GM12878 (cell line): ENCODE measurements at regions not wholly inside any gene's neighbourhood (a gene's known extent, or its start where the extent isn't known, plus 50 kb on each side); places are given as distances from the start of the nearest gene placed in this dataset.

Source experiments
- EGR1 ChIP-seq, 2 experiments: IDR thresholded peaks; 1 replicate in 1 of 2; 2 replicates in 1 of 2; pipeline ENCODE4 v1.6.1; 2011 to 2012; ENCODE audit warnings: low read depth in 2 of 2, low read length in 2 of 2, borderline replicate concordance in 1 of 2, mild to moderate bottlenecking in 1 of 2, moderate library complexity in 1 of 2
- GABPA ChIP-seq: IDR thresholded peaks from 2 replicates; pipeline ENCODE4 v1.6.1; 2014; ENCODE audit warnings: antibody characterized with exemption, low read depth, mild to moderate bottlenecking, inconsistent platforms
- KDM1A ChIP-seq: fragments of 200-600 bp; sonication (generic); IDR thresholded peaks from 2 replicates; pipeline ENCODE4 v1.6.1; 2016; ENCODE audit warnings: borderline replicate concordance
- MEF2B ChIP-seq: fragments of 450-650 bp; IDR thresholded peaks from 2 replicates; pipeline ENCODE4 v1.6.1; 2018; ENCODE audit warnings: mild to moderate bottlenecking, moderate library complexity; ENCODE audit not compliant: partially characterized antibody, poor library complexity, severe bottlenecking
- NFYA ChIP-seq: IDR thresholded peaks from 2 replicates; pipeline ENCODE4 v1.6.1; 2011; ENCODE audit warnings: low read depth, mild to moderate bottlenecking, low read length, improper control_type of control experiment, borderline replicate concordance
- POLR2A ChIP-seq: IDR thresholded peaks from 2 replicates; pipeline ENCODE4 v1.6.1; 2011; ENCODE audit warnings: low read depth, mild to moderate bottlenecking, low read length
- SIN3A ChIP-seq: IDR thresholded peaks from 2 replicates; pipeline ENCODE4 v1.6.1; 2012; ENCODE audit warnings: low read depth, low read length, improper control_type of control experiment
- SMC3 ChIP-seq: IDR thresholded peaks from 2 replicates; pipeline ENCODE4 v1.6.1; 2011; ENCODE audit warnings: low read length, improper control_type of control experiment, borderline replicate concordance
- TAF1 ChIP-seq: IDR thresholded peaks from 2 replicates; pipeline ENCODE4 v1.6.1; 2011; ENCODE audit warnings: mild to moderate bottlenecking, low read depth, low read length, borderline replicate concordance
- TCF12 ChIP-seq: IDR thresholded peaks from 2 replicates; pipeline ENCODE4 v1.6.1; 2011; ENCODE audit warnings: low read depth, mild to moderate bottlenecking, low read length
- ZNF207 ChIP-seq: fragments of 450-650 bp; IDR thresholded peaks from 2 replicates; pipeline ENCODE4 v1.6.1; 2014; ENCODE audit warnings: antibody characterized with exemption, mild to moderate bottlenecking, borderline replicate concordance
- TF ChIP-seq, protein P1 (sequence below): IDR thresholded peaks from 2 replicates; pipeline ENCODE4 v1.6.1; 2011; ENCODE audit warnings: mild to moderate bottlenecking, low read depth, low read length, moderate library complexity; ENCODE audit not compliant: insufficient replicate concordance
- TF ChIP-seq, protein P2 (sequence below), 3 experiments: IDR thresholded peaks in 2 of 3; conservative IDR thresholded peaks in 1 of 3; 2 replicates each; pipeline ENCODE4 v1.5.1; 2011; ENCODE audit warnings: low read depth in 3 of 3, low read length in 3 of 3, mild to moderate bottlenecking in 3 of 3, control low read depth in 2 of 3, moderate library complexity in 2 of 3, inconsistent platforms in 1 of 3, mixed read lengths in 1 of 3; ENCODE audit not compliant: control insufficient read depth in 2 of 3, insufficient read depth in 1 of 3; ENCODE audit errors: extremely low read depth in 1 of 3
- TF ChIP-seq, protein P3 (sequence below): IDR thresholded peaks from 2 replicates; pipeline ENCODE4 v1.6.1; 2012; ENCODE audit warnings: low read depth, low read length, improper control_type of control experiment

DNA sequence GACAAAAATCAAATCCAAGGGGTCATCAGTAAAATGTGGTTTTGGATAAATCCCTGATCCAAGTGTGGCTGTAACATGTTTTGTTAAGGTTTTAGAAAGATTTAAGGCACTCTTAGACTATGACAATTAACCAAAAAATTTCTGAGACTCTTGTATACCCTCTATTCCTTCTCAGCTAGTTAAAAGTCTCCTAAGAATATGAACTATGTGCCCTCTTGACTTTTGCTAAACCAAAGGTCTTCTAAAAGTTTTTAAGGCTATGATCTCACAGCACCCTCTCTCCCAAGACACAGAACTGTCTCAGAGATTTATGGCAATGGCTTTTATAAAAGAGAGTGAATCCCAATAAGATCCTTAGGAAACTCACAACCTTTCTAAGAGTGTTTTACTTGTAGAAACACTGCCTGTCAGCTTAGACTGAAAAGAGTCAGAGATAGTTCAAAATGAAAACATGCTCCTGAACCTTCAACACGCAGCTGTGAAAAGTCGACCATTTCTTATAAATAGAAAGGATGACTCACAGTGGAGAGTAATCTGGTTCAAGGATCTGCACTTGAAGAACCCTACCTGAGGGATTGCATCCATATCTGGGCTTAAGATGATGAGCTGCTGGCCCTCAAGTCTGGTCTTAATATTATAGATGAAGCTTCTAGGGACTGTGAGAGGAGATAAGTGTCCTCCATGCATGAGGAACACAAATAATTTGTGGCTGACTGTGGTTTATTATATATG lies 388.4 kb upstream of the GJE1 start:
- TF ChIP-seq MEF2B (no peak), SMC3 (no peak), EGR1 (IDR thresholded peaks at IDR 0.05; ENCODE audit: borderline replicate concordance in 1 of 2, low read depth in 2 of 2, low read length in 2 of 2) (no peak), SIN3A (no peak), NFYA (no peak), TAF1 (no peak), GABPA (no peak), TCF12 (no peak), POLR2A (no peak), KDM1A (no peak), ZNF207 (no peak)
- TF ChIP-seq, protein P1, sequence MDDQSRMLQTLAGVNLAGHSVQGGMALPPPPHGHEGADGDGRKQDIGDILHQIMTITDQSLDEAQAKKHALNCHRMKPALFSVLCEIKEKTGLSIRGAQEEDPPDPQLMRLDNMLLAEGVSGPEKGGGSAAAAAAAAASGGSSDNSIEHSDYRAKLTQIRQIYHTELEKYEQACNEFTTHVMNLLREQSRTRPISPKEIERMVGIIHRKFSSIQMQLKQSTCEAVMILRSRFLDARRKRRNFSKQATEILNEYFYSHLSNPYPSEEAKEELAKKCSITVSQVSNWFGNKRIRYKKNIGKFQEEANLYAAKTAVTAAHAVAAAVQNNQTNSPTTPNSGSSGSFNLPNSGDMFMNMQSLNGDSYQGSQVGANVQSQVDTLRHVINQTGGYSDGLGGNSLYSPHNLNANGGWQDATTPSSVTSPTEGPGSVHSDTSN, result no peak
- TF ChIP-seq, protein P2, sequence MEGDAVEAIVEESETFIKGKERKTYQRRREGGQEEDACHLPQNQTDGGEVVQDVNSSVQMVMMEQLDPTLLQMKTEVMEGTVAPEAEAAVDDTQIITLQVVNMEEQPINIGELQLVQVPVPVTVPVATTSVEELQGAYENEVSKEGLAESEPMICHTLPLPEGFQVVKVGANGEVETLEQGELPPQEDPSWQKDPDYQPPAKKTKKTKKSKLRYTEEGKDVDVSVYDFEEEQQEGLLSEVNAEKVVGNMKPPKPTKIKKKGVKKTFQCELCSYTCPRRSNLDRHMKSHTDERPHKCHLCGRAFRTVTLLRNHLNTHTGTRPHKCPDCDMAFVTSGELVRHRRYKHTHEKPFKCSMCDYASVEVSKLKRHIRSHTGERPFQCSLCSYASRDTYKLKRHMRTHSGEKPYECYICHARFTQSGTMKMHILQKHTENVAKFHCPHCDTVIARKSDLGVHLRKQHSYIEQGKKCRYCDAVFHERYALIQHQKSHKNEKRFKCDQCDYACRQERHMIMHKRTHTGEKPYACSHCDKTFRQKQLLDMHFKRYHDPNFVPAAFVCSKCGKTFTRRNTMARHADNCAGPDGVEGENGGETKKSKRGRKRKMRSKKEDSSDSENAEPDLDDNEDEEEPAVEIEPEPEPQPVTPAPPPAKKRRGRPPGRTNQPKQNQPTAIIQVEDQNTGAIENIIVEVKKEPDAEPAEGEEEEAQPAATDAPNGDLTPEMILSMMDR (IDR thresholded peaks at IDR 0.05 in 2 of 3, conservative IDR thresholded peaks at IDR 0.05 in 1 of 3; ENCODE audit: control insufficient read depth in 2 of 3, extremely low read depth in 1 of 3, insufficient read depth in 1 of 3, low read depth in 3 of 3, low read length in 3 of 3), result no peak
- TF ChIP-seq, protein P3, sequence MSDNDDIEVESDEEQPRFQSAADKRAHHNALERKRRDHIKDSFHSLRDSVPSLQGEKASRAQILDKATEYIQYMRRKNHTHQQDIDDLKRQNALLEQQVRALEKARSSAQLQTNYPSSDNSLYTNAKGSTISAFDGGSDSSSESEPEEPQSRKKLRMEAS, result no peak
